H9 (cell line): ENCODE measurements at regions not wholly inside any gene's neighbourhood (a gene's known extent, or its start where the extent isn't known, plus 50 kb on each side); places are given as distances from the start of the nearest gene placed in this dataset.

Source experiments
- DNase-seq: peaks from one replicate; pipeline ENCODE4 v3.0.0-alpha.2; 2017
- H2AFZ ChIP-seq: one replicate; pipeline ENCODE4 v1.6.1; 2013; ENCODE audit warnings: mild to moderate bottlenecking, low read length, control low read depth, moderate library complexity
- H2AK5ac ChIP-seq: 2 replicates; pipeline ENCODE4 v1.6.1; 2013; ENCODE audit warnings: low read length, control low read depth, mixed read lengths; ENCODE audit not compliant: insufficient read length
- H2BK120ac ChIP-seq: one replicate; pipeline ENCODE4 v1.6.1; 2013; ENCODE audit warnings: low read depth, mild to moderate bottlenecking, low read length, control low read depth, inconsistent platforms; ENCODE audit not compliant: poor library complexity, severe bottlenecking
- H2BK12ac ChIP-seq: 2 replicates; pipeline ENCODE4 v1.6.1; 2013; ENCODE audit warnings: low read length, control low read depth, mixed read lengths, low read depth; ENCODE audit not compliant: insufficient read length
- H2BK15ac ChIP-seq: 2 replicates; pipeline ENCODE4 v1.6.1; 2013; ENCODE audit warnings: low read depth, low read length, control low read depth
- H2BK20ac ChIP-seq: one replicate; pipeline ENCODE4 v1.6.1; 2013; ENCODE audit warnings: low read depth, mild to moderate bottlenecking, low read length, control low read depth, inconsistent platforms; ENCODE audit not compliant: poor library complexity, severe bottlenecking
- H2BK5ac ChIP-seq: 2 replicates; pipeline ENCODE4 v1.6.1; 2013; ENCODE audit warnings: low read length, control low read depth, mixed read lengths; ENCODE audit not compliant: insufficient read length
- H3K14ac ChIP-seq: 2 replicates; pipeline ENCODE4 v1.6.1; 2013; ENCODE audit warnings: low read length, control low read depth; ENCODE audit not compliant: insufficient read depth
- H3K18ac ChIP-seq: 2 replicates; pipeline ENCODE4 v1.6.1; 2013; ENCODE audit warnings: low read depth, mild to moderate bottlenecking, mixed read lengths, low read length, control low read depth; ENCODE audit not compliant: insufficient read length
- H3K23ac ChIP-seq: 2 replicates; pipeline ENCODE4 v1.6.1; 2013; ENCODE audit warnings: low read length, control low read depth, mixed read lengths, low read depth; ENCODE audit not compliant: insufficient read length
- H3K23me2 ChIP-seq: 2 replicates; pipeline ENCODE4 v1.6.1; 2013; ENCODE audit warnings: low read depth, mild to moderate bottlenecking, mixed read lengths, low read length, control low read depth; ENCODE audit not compliant: insufficient read length, poor library complexity, severe bottlenecking
- H3K27ac ChIP-seq: 2 replicates; pipeline ENCODE4 v1.5.1; 2013; ENCODE audit warnings: low read length, control low read depth, mixed read lengths, low read depth; ENCODE audit not compliant: insufficient read length
- H3K27me3 ChIP-seq: 2 replicates; pipeline ENCODE4 v1.6.1; 2013; ENCODE audit warnings: low read length, control low read depth, inconsistent platforms; ENCODE audit not compliant: insufficient read depth
- H3K4ac ChIP-seq: 2 replicates; pipeline ENCODE4 v1.6.1; 2013; ENCODE audit warnings: low read depth, mild to moderate bottlenecking, control low read depth, inconsistent platforms, low read length, moderate library complexity
- H3K4me1 ChIP-seq: 2 replicates; pipeline ENCODE4 v1.6.1; 2013; ENCODE audit warnings: low read length, control low read depth, inconsistent platforms; ENCODE audit not compliant: insufficient read depth
- H3K4me2 ChIP-seq: 2 replicates; pipeline ENCODE4 v1.6.1; 2013; ENCODE audit warnings: low read length, control low read depth, mixed read lengths; ENCODE audit not compliant: insufficient read length, insufficient read depth
- H3K56ac ChIP-seq: 2 replicates; pipeline ENCODE4 v1.6.1; 2013; ENCODE audit warnings: low read depth, mild to moderate bottlenecking, mixed read lengths, low read length, control low read depth; ENCODE audit not compliant: insufficient read length
- H3K79me1 ChIP-seq: 2 replicates; pipeline ENCODE4 v1.6.1; 2013; ENCODE audit warnings: low read depth, mild to moderate bottlenecking, moderate library complexity, low read length, control low read depth, inconsistent platforms; ENCODE audit not compliant: insufficient read depth, poor library complexity, severe bottlenecking
- H3K79me2 ChIP-seq: 2 replicates; pipeline ENCODE4 v1.6.1; 2013; ENCODE audit warnings: low read length, control low read depth, inconsistent platforms; ENCODE audit not compliant: insufficient read depth
- H3K9ac ChIP-seq: 2 replicates; pipeline ENCODE4 v1.6.1; 2013; ENCODE audit warnings: low read length, control low read depth, mixed read lengths; ENCODE audit not compliant: insufficient read length; ENCODE audit errors: extremely low read depth
- H3K9me3 ChIP-seq: one replicate; pipeline ENCODE4 v1.6.1; 2013; ENCODE audit warnings: low read depth, low read length, inconsistent platforms; ENCODE audit not compliant: control insufficient read depth
- H3T11ph ChIP-seq: one replicate; pipeline ENCODE4 v1.6.1; 2013; ENCODE audit warnings: mild to moderate bottlenecking, low read length, control low read depth, inconsistent platforms
- H4K20me1 ChIP-seq: one replicate; pipeline ENCODE4 v1.6.1; 2013; ENCODE audit not compliant: control insufficient read depth, insufficient read length, insufficient read depth
- H4K5ac ChIP-seq: 2 replicates; pipeline ENCODE4 v1.6.1; 2013; ENCODE audit warnings: low read depth, mild to moderate bottlenecking, mixed read lengths, low read length, control low read depth; ENCODE audit not compliant: insufficient read length
- H4K8ac ChIP-seq: replicated peaks from 2 replicates; pipeline ENCODE4 v1.6.1; 2013; ENCODE audit warnings: low read length, control low read depth, mixed read lengths, low read depth; ENCODE audit not compliant: insufficient read length
- H4K91ac ChIP-seq: 2 replicates; pipeline ENCODE4 v1.6.1; 2013; ENCODE audit warnings: low read depth, mild to moderate bottlenecking, moderate library complexity, mixed read lengths, low read length, control low read depth; ENCODE audit not compliant: insufficient read length
- H3K27ac Mint-ChIP-seq, 3 experiments: 2 replicates in 2 of 3; 3 replicates in 1 of 3; pipeline ENCODE4 v1.8.0; 2020 to 2021; ENCODE audit warnings: mixed read lengths in 3 of 3, mild to moderate bottlenecking in 1 of 3, moderate library complexity in 1 of 3
- H3K27me3 Mint-ChIP-seq: 2 replicates; pipeline ENCODE4 v1.8.0; 2021; ENCODE audit warnings: low read depth, mild to moderate bottlenecking, moderate library complexity, mixed read lengths
- H3K36me3 Mint-ChIP-seq, 3 experiments: 2 replicates in 2 of 3; 3 replicates in 1 of 3; pipeline ENCODE4 v1.8.0; 2020 to 2021; ENCODE audit warnings: low read depth in 3 of 3, mixed read lengths in 3 of 3; ENCODE audit not compliant: insufficient read depth in 1 of 3
- H3K4me1 Mint-ChIP-seq, 2 experiments: 2 replicates each; pipeline ENCODE4 v1.8.0; 2020; ENCODE audit warnings: mixed read lengths in 2 of 2
- H3K4me3 Mint-ChIP-seq, 2 experiments: 2 replicates in 1 of 2; 3 replicates in 1 of 2; pipeline ENCODE4 v1.8.0; 2020 to 2021; ENCODE audit warnings: mild to moderate bottlenecking in 2 of 2, mixed read lengths in 2 of 2, moderate library complexity in 1 of 2
- H3K9me3 Mint-ChIP-seq, 2 experiments: 2 replicates in 1 of 2; 3 replicates in 1 of 2; pipeline ENCODE4 v1.8.0; 2020; ENCODE audit warnings: mild to moderate bottlenecking in 2 of 2, mixed read lengths in 2 of 2, moderate library complexity in 1 of 2
- WGBS: extraction: QIAGEN DNeasy Blood & Tissue Kit; methylation state at CpG from one replicate; pipeline ENCODE4 v1.1.7; 2013; ENCODE audit warnings: missing lambda C conversion rate, low lambda C conversion rate, mixed read lengths; ENCODE audit not compliant: insufficient read length; ENCODE audit errors: extremely low coverage; 5-methylcytosine and 5-hydroxymethylcytosine counted together
- TF ChIP-seq, protein P1 (sequence below): fragments of 200-600 bp; sonication (generic); conservative IDR thresholded peaks from 3 replicates; pipeline ENCODE4 v1.8.0; 2021; ENCODE audit warnings: antibody characterized with exemption, mild to moderate bottlenecking

DNA sequence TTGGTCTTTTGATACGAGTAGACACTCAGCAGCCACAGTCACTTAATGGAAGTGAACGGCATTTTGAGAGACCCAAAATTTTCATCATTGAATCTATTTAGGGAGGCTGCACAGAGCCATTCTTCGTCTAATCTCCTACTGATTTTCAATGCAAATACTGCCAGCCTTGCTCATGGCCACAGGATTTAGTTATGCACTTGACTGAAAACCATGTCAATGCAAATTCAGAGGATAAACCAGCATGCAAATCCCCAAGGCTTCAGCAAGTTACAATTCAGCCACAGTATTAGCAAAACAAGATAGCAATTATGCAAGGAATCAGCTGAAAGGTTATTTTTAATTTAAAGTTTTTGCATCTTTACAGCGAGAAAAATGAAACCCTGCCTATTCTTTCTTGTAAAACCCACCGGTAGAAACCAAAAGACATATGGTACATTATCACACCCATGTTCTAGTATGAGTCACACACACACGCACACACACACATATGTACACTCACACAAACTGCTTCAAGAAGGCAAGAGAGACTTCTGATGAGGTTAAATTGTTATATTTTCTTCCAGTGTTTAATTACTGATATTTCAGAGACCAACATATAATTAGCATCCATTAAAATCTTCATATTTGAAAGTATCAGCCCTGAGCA, 985.3 kb upstream of the FLRT2 start:
- no peak for DNase-seq
- H3K79me2 ChIP-seq: no peaks in the 10 kb centered on the region
- H3T11ph ChIP-seq: no peak overlapping the region
- WGBS: no CpG with 5 or more reads among the region's 6 CpGs
- no peak overlapping the region for H3K56ac ChIP-seq
- no peaks in the 10 kb centered on the region for H3K9me3 ChIP-seq
- no peaks in the 10 kb centered on the region for H3K27me3 ChIP-seq
- no peak overlapping the region for H3K14ac ChIP-seq
- Mint-ChIP-seq H3K27me3 (no peaks in the 10 kb centered on the region), H3K27ac (peak overlapping the region in 2 of 3 experiments; percentile 12 to 84; a peak in 5 of 7 replicates), H3K36me3 (no peaks in the 10 kb centered on the region), H3K9me3 (no peaks in the 10 kb centered on the region), H3K4me3 (no peak overlapping the region; a peak in 1 of 5 replicates), H3K4me1 (peaks cover 29 to 40% of the 10 kb centered on the region in 2 experiments)
- no peak overlapping the region for H2BK120ac ChIP-seq
- H2BK20ac ChIP-seq: no peak overlapping the region
- H3K27ac ChIP-seq: no peak overlapping the region
- no peak overlapping the region for H3K9ac ChIP-seq
- no peak overlapping the region for H4K8ac ChIP-seq
- H4K5ac ChIP-seq: no peak overlapping the region
- no peaks in the 10 kb centered on the region for H3K79me1 ChIP-seq
- H2BK5ac ChIP-seq: no peak overlapping the region
- no peak overlapping the region for H2AFZ ChIP-seq
- H3K23ac ChIP-seq: no peak overlapping the region
- TF ChIP-seq, protein P1, sequence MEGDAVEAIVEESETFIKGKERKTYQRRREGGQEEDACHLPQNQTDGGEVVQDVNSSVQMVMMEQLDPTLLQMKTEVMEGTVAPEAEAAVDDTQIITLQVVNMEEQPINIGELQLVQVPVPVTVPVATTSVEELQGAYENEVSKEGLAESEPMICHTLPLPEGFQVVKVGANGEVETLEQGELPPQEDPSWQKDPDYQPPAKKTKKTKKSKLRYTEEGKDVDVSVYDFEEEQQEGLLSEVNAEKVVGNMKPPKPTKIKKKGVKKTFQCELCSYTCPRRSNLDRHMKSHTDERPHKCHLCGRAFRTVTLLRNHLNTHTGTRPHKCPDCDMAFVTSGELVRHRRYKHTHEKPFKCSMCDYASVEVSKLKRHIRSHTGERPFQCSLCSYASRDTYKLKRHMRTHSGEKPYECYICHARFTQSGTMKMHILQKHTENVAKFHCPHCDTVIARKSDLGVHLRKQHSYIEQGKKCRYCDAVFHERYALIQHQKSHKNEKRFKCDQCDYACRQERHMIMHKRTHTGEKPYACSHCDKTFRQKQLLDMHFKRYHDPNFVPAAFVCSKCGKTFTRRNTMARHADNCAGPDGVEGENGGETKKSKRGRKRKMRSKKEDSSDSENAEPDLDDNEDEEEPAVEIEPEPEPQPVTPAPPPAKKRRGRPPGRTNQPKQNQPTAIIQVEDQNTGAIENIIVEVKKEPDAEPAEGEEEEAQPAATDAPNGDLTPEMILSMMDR: no peak
- H3K18ac ChIP-seq: no peak overlapping the region
- H4K91ac ChIP-seq: no peak overlapping the region
- no peak overlapping the region for H3K4me2 ChIP-seq
- no peak overlapping the region for H2BK15ac ChIP-seq
- no peak overlapping the region for H2BK12ac ChIP-seq
- H4K20me1 ChIP-seq: no peaks in the 10 kb centered on the region
- peaks cover 8% of the 10 kb centered on the region; the same call in 1 of the 2 replicates for H3K4me1 ChIP-seq
- no peak overlapping the region for H3K4ac ChIP-seq
- H3K23me2 ChIP-seq: no peaks in the 10 kb centered on the region
- no peak overlapping the region for H2AK5ac ChIP-seq
